GM03348 (cell line): ENCODE measurements at regions not wholly inside any gene's neighbourhood (a gene's known extent, or its start where the extent isn't known, plus 50 kb on each side); places are given as distances from the start of the nearest gene placed in this dataset.

Experiments used
- DNase-seq: peaks from one replicate; pipeline ENCODE4 v3.0.0; 2012; ENCODE audit warnings: low spot score

GRCh38 chr15:57823325-57823882, 116.9 kb downstream of the POLR2M start:
- no peak for DNase-seq

- DNase-seq: no peak
Observed at GRCh38 chr15:57824186-57824585, 117.7 kb downstream of the POLR2M start.

DNA sequence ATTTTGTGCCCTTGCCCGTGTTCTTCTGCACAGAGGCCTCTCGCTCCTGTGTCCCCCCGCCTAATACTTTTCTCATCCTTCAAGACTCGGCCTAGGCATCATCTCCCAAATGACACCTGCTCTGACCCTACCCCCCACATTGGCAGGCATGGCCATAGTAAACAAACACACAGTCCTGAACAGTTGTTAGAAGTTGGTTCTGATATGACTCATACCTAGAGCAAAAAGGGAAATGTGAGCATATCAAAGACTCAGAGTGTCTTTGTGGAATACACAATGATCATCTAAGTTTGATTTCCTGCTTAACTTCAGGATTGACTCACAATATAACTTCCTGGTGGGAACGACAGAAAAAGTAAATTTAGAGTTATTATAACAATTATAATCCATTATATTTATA, 120.5 kb downstream of the POLR2M start:
- DNase-seq: no peak

GRCh38 chr15:57827971-57828370, 121.5 kb downstream of the POLR2M start:
- no peak for DNase-seq

DNA sequence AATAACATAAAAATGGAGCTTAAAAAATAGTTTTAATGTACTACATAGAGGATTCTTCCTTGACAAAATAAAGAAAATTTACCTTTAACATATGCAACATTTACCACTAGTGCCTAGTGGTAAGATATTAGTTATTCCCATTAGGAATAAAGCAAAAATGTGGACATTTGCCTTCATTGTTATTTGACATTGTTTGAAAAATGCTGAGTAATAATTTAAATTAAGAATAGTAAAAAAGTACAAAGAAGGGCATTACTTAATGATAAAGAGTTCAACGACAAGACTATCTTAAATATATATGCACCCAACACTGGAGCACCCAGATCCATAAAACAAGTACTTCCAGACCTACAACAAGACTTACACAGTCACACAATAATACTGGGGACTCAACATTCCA, 125.7 kb downstream of the POLR2M start:
- no peak for DNase-seq

GRCh38 chr15:57835119-57835518, 128.6 kb downstream of the POLR2M start:
- no peak for DNase-seq

- no peak for DNase-seq
Observed at GRCh38 chr15:57849317-57849716, 142.8 kb downstream of the POLR2M start.

GRCh38 chr15:57854531-57854930, 148.0 kb downstream of the POLR2M start:
- DNase-seq: no peak

GRCh38 chr15:57857871-57858270, 151.4 kb downstream of the POLR2M start:
- no peak for DNase-seq

GRCh38 chr15:57859130-57859685, 152.7 kb downstream of the POLR2M start:
- DNase-seq: no peak

- DNase-seq: peak; percentile 52
Observed at GRCh38 chr15:57861034-57861638, 154.6 kb downstream of the POLR2M start.

DNA sequence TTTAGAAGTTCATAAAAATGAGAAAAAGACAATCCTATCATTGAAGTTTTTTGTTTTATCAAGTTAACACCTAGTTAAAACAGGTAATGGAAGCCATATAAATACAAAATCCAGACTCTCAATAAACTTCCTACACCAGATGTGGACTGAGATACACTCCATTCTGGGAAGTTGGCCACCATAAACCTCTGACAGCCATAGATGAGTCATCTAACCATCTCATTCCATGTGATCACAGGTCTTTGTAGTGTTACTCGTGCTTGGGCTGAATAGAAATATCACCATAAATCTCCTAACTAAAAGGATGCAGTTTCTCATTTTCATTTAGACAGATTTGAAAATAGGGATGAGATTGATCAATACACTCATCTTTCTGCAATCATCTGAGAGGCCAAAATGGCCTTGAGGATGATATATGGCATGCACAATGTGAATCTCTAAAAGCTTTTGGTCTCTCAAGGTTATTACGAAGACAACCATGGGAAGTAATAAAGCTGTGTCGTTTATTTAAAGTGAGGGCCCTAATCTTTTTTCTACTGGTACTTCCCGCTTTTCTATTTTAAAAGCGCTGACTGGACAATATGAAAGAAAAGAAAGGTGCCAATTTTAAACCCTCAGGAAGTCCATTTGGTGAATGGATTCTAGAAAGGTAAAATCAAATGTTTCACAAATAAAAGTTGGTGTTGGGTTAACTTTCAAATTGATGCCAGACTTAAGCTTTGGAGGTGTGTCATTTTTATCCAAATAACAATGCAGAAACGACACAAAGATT, 155.5 kb downstream of the POLR2M start:
- peak; percentile 77 for DNase-seq

- DNase-seq: no peak
Observed at GRCh38 chr15:57862761-57863160, 156.2 kb downstream of the POLR2M start.

GRCh38 chr15:57865294-57865693, 158.8 kb downstream of the POLR2M start:
- DNase-seq: no peak

DNA sequence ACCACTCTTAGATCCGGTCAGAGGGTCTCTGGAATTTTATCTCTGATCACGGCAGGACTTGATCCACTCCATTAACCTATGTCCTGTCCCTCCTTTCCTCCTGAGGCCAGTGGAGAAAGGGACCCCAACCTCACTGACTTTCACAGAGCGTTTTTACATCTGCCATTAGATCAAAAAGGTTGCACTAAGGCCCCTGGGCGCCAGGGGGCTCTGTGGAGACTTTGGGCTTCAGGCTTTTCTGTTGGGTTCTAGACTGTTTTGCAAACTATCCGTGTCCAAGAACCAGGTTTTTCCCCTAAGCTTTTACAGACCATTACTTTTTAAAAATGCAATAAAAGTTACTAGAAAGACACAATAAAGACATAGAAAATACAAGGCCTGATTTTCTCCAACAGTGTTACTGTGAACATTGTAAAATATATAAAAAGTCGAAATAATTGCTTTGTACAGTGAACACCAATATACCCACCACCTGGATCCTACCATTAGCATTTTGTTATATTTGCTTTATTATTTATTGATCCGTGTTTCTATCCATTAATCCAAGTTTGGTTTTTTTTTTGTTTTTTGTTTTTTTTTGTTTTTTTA, 159.7 kb downstream of the POLR2M start:
- peak; percentile 58 for DNase-seq

- no peak for DNase-seq
Observed at GRCh38 chr15:57867970-57868798, 161.7 kb downstream of the POLR2M start.

DNA sequence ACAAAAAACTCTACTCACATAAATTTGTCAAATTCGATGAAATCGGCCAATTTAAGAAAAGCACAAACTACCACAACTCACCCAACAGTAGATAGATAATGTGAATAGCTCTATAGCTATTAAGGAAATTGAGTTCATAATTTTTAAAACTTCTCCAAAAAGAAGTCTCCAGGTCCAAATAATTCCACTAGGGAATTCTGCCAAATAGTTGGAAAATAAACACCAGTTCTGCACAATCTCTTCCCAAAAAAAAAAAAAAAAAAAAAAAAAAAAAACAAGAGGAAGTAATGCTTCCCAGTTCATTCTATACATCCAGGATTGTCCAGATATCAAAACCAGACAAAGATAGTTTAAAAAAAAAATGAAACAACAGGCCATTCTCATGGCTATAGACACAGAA, 164.2 kb downstream of the POLR2M start:
- no peak for DNase-seq

GRCh38 chr15:57872281-57873030, 165.9 kb downstream of the POLR2M start:
- DNase-seq: no peak

DNA sequence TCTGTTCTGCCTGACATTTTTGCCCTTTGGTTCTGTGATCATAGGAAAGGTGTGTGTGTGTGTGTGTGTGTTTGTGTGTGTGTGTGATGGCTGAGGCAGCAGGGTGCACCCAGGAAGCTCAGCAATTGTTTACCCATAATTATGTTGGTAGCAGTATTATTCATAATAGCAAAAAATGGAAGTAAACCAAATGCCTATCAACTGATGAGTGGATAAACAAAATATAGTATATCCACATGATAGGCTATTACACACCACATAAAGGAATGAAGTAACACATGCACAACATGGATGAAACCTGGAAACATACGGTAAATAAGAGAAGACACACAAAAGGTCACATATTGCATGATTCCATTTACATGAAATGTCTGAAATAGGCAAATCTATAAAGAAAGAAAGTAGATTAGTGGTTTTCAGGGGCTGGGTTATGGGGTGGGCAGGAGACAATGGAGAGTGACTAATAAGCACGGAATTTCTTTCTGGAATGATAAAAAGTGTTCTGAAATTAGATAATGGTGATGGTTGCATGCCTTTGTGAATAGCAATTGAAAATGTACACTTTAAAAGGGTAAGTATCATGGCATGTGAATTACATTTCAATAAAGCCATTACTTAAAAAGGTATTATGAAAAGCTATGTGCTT, 167.2 kb downstream of the POLR2M start:
- peak; percentile 34 for DNase-seq

GRCh38 chr15:57875347-57875746, 168.8 kb downstream of the POLR2M start:
- no peak for DNase-seq

- no peak for DNase-seq
Observed at GRCh38 chr15:57878573-57878972, 172.1 kb downstream of the POLR2M start.
